GM12878 (cell line): ENCODE measurements at regions not wholly inside any gene's neighbourhood (a gene's known extent, or its start where the extent isn't known, plus 50 kb on each side); places are given as distances from the start of the nearest gene placed in this dataset.

Experiments
- CBX5 ChIP-seq: sonication (generic); IDR thresholded peaks from 2 replicates; pipeline ENCODE4 v1.6.1; 2016; ENCODE audit warnings: low read depth, moderate library complexity, mild to moderate bottlenecking, inconsistent platforms
- SUZ12 ChIP-seq: fragments of 200-600 bp; sonication (generic); IDR thresholded peaks from one replicate; pipeline ENCODE4 v1.6.1; 2018; ENCODE audit warnings: antibody characterized with exemption, mild to moderate bottlenecking; ENCODE audit not compliant: unreplicated experiment
- ZSCAN29 ChIP-seq: fragments of 450-650 bp; IDR thresholded peaks from 2 replicates; pipeline ENCODE4 v1.6.1; 2017; ENCODE audit warnings: mild to moderate bottlenecking, moderate library complexity
- TF ChIP-seq, protein P1 (sequence below): fragments of 450-650 bp; formaldehyde crosslinking; IDR thresholded peaks from 2 replicates; pipeline ENCODE4 v1.5.0; 2022; ENCODE audit warnings: mild to moderate bottlenecking, missing genetic modification characterization
- TF ChIP-seq, protein P2 (sequence below): fragments of 450-650 bp; IDR thresholded peaks from 2 replicates; pipeline ENCODE4 v1.6.1; 2016; ENCODE audit warnings: mild to moderate bottlenecking, moderate library complexity, borderline replicate concordance
- TF ChIP-seq, protein P3 (sequence below): fragments of 450-650 bp; IDR thresholded peaks from 2 replicates; pipeline ENCODE4 v1.6.1; 2017; ENCODE audit warnings: mild to moderate bottlenecking

DNA sequence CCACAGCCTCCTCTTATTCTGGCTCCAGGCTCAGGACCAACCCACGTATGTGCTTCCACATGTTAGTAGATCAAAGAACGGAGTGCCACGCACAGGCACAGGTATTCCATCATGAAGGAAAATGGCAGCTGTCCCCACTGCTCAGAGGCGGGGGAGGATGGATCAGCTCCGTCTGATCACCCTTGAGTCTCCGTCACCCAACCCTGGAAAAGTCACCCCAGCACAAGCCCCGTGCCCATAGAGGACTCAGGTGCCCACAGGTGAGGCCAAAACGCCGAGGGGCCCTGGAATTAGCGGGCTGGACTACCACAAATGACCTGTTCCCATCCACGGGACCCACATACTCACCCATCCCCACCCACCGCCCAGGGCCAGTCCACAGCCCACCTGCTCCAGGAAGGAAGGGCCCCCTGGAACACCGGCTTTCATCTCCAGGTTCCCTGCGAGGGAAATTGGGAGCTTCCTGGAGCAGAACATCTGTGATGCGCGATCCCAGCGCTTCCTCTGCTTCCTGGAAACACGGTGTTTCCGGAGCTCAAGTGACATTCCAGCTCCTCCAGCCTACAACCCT is 120.5 kb upstream of the SPACA7 start (continued):
- TF ChIP-seq, protein P1, sequence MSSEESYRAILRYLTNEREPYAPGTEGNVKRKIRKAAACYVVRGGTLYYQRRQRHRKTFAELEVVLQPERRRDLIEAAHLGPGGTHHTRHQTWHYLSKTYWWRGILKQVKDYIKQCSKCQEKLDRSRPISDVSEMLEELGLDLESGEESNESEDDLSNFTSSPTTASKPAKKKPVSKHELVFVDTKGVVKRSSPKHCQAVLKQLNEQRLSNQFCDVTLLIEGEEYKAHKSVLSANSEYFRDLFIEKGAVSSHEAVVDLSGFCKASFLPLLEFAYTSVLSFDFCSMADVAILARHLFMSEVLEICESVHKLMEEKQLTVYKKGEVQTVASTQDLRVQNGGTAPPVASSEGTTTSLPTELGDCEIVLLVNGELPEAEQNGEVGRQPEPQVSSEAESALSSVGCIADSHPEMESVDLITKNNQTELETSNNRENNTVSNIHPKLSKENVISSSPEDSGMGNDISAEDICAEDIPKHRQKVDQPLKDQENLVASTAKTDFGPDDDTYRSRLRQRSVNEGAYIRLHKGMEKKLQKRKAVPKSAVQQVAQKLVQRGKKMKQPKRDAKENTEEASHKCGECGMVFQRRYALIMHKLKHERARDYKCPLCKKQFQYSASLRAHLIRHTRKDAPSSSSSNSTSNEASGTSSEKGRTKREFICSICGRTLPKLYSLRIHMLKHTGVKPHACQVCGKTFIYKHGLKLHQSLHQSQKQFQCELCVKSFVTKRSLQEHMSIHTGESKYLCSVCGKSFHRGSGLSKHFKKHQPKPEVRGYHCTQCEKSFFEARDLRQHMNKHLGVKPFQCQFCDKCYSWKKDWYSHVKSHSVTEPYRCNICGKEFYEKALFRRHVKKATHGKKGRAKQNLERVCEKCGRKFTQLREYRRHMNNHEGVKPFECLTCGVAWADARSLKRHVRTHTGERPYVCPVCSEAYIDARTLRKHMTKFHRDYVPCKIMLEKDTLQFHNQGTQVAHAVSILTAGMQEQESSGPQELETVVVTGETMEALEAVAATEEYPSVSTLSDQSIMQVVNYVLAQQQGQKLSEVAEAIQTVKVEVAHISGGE (CRISPR knock-in tag), result no peak
- no peak for TF ChIP-seq ZSCAN29
- TF ChIP-seq, protein P2, sequence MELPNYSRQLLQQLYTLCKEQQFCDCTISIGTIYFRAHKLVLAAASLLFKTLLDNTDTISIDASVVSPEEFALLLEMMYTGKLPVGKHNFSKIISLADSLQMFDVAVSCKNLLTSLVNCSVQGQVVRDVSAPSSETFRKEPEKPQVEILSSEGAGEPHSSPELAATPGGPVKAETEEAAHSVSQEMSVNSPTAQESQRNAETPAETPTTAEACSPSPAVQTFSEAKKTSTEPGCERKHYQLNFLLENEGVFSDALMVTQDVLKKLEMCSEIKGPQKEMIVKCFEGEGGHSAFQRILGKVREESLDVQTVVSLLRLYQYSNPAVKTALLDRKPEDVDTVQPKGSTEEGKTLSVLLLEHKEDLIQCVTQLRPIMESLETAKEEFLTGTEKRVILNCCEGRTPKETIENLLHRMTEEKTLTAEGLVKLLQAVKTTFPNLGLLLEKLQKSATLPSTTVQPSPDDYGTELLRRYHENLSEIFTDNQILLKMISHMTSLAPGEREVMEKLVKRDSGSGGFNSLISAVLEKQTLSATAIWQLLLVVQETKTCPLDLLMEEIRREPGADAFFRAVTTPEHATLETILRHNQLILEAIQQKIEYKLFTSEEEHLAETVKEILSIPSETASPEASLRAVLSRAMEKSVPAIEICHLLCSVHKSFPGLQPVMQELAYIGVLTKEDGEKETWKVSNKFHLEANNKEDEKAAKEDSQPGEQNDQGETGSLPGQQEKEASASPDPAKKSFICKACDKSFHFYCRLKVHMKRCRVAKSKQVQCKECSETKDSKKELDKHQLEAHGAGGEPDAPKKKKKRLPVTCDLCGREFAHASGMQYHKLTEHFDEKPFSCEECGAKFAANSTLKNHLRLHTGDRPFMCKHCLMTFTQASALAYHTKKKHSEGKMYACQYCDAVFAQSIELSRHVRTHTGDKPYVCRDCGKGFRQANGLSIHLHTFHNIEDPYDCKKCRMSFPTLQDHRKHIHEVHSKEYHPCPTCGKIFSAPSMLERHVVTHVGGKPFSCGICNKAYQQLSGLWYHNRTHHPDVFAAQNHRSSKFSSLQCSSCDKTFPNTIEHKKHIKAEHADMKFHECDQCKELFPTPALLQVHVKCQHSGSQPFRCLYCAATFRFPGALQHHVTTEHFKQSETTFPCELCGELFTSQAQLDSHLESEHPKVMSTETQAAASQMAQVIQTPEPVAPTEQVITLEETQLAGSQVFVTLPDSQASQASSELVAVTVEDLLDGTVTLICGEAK, result no peak
- TF ChIP-seq CBX5, result no peak
- no peak for TF ChIP-seq SUZ12
- TF ChIP-seq, protein P3, sequence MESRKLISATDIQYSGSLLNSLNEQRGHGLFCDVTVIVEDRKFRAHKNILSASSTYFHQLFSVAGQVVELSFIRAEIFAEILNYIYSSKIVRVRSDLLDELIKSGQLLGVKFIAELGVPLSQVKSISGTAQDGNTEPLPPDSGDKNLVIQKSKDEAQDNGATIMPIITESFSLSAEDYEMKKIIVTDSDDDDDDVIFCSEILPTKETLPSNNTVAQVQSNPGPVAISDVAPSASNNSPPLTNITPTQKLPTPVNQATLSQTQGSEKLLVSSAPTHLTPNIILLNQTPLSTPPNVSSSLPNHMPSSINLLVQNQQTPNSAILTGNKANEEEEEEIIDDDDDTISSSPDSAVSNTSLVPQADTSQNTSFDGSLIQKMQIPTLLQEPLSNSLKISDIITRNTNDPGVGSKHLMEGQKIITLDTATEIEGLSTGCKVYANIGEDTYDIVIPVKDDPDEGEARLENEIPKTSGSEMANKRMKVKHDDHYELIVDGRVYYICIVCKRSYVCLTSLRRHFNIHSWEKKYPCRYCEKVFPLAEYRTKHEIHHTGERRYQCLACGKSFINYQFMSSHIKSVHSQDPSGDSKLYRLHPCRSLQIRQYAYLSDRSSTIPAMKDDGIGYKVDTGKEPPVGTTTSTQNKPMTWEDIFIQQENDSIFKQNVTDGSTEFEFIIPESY, result no peak
